SK-N-SH treated with all-trans-retinoic acid at 6 μM for 48 hours (cell line): ENCODE measurements at regions not wholly inside any gene's neighbourhood (a gene's known extent, or its start where the extent isn't known, plus 50 kb on each side); places are given as distances from the start of the nearest gene placed in this dataset.

Source experiments
- ATAC-seq: fragments of 200-7000 bp; cut with Tn5 transposase; 3 replicates; pipeline ENCODE4 v1.9.1; 2020; ENCODE audit warnings: mild to moderate bottlenecking, moderate library complexity
- ARNTL ChIP-seq: fragments of 450-650 bp; formaldehyde crosslinking; IDR thresholded peaks from 2 replicates; pipeline ENCODE4 v1.5.0; 2020; ENCODE audit warnings: low read depth, mild to moderate bottlenecking, moderate library complexity, borderline replicate concordance
- BACH2 ChIP-seq: fragments of 250-450 bp; sonication (Bioruptor Pico); IDR thresholded peaks from 2 replicates; pipeline ENCODE4 v1.9.0; 2021; ENCODE audit warnings: mild to moderate bottlenecking, borderline replicate concordance
- CSDC2 ChIP-seq: fragments of 250-450 bp; sonication (Bioruptor Pico); IDR thresholded peaks from 2 replicates; pipeline ENCODE4 v1.5.0; 2020; ENCODE audit warnings: mild to moderate bottlenecking, moderate library complexity
- ESRRG ChIP-seq: fragments of 250-450 bp; sonication (Bioruptor Pico); IDR thresholded peaks from 2 replicates; pipeline ENCODE4 v1.6.1; 2021; ENCODE audit warnings: mild to moderate bottlenecking
- GLIS3 ChIP-seq: fragments of 250-450 bp; sonication (Bioruptor Pico); IDR thresholded peaks from 2 replicates; pipeline ENCODE4 v1.5.0; 2020; ENCODE audit warnings: mild to moderate bottlenecking, moderate library complexity
- ISL1 ChIP-seq: fragments of 250-450 bp; sonication (Bioruptor Pico); IDR thresholded peaks from 2 replicates; pipeline ENCODE4 v2.1.2; 2022; ENCODE audit warnings: mild to moderate bottlenecking, moderate library complexity
- PATZ1 ChIP-seq: fragments of 250-450 bp; sonication (Bioruptor Pico); IDR thresholded peaks from 2 replicates; pipeline ENCODE4 v1.8.0; 2020; ENCODE audit warnings: mild to moderate bottlenecking, moderate library complexity, borderline replicate concordance
- PPARA ChIP-seq: fragments of 250-450 bp; sonication (Bioruptor Pico); IDR thresholded peaks from 2 replicates; pipeline ENCODE4 v1.5.0; 2020; ENCODE audit warnings: mild to moderate bottlenecking, borderline replicate concordance
- SNAI2 ChIP-seq: fragments of 250-450 bp; sonication (Bioruptor Pico); IDR thresholded peaks from 2 replicates; pipeline ENCODE4 v1.5.0; 2020; ENCODE audit warnings: mild to moderate bottlenecking, moderate library complexity
- TCF4 ChIP-seq: fragments of 250-450 bp; sonication (Bioruptor Pico); IDR thresholded peaks from 2 replicates; pipeline ENCODE4 v1.8.0; 2021; ENCODE audit warnings: mild to moderate bottlenecking, moderate library complexity, borderline replicate concordance
- TOX ChIP-seq: fragments of 250-450 bp; sonication (Bioruptor Pico); IDR thresholded peaks from 2 replicates; pipeline ENCODE4 v1.8.0; 2021; ENCODE audit warnings: mild to moderate bottlenecking, moderate library complexity, borderline replicate concordance
- ZC3H10 ChIP-seq: fragments of 250-450 bp; sonication (Bioruptor Pico); IDR thresholded peaks from 2 replicates; pipeline ENCODE4 v1.5.1; 2021; ENCODE audit warnings: mild to moderate bottlenecking, moderate library complexity
- ZFP3 ChIP-seq: fragments of 250-450 bp; sonication (Bioruptor Pico); IDR thresholded peaks from 2 replicates; pipeline ENCODE4 v1.5.0; 2020; ENCODE audit warnings: mild to moderate bottlenecking, moderate library complexity
- ZFP30 ChIP-seq: fragments of 450-650 bp; formaldehyde crosslinking; IDR thresholded peaks from 2 replicates; pipeline ENCODE4 v1.5.0; 2022; ENCODE audit warnings: mild to moderate bottlenecking, moderate library complexity
- ZNF565 ChIP-seq: fragments of 450-650 bp; formaldehyde crosslinking; conservative IDR thresholded peaks from 2 replicates; pipeline ENCODE4 v1.5.0; 2020; ENCODE audit warnings: low read depth, mild to moderate bottlenecking, moderate library complexity
- ZNF70 ChIP-seq: fragments of 450-650 bp; formaldehyde crosslinking; IDR thresholded peaks from 2 replicates; pipeline ENCODE4 v1.5.0; 2020; ENCODE audit warnings: mild to moderate bottlenecking, moderate library complexity
- ZNF8 ChIP-seq: fragments of 450-650 bp; formaldehyde crosslinking; IDR thresholded peaks from 2 replicates; pipeline ENCODE4 v1.5.0; 2020; ENCODE audit warnings: mild to moderate bottlenecking, moderate library complexity
- TF ChIP-seq, protein P1 (sequence below): fragments of 250-450 bp; sonication (Bioruptor Pico); IDR thresholded peaks from 2 replicates; pipeline ENCODE4 v1.5.1; 2020; ENCODE audit warnings: low read depth, mild to moderate bottlenecking, moderate library complexity
- TF ChIP-seq, protein P2 (sequence below): fragments of 250-450 bp; sonication (Bioruptor Pico); IDR thresholded peaks from 2 replicates; pipeline ENCODE4 v1.8.0; 2021; ENCODE audit warnings: low read depth, mild to moderate bottlenecking, moderate library complexity, borderline replicate concordance
- TF ChIP-seq, protein P3 (sequence below): fragments of 250-450 bp; sonication (Bioruptor Pico); IDR thresholded peaks from 2 replicates; pipeline ENCODE4 v1.5.0; 2020; ENCODE audit warnings: mild to moderate bottlenecking, moderate library complexity

DNA sequence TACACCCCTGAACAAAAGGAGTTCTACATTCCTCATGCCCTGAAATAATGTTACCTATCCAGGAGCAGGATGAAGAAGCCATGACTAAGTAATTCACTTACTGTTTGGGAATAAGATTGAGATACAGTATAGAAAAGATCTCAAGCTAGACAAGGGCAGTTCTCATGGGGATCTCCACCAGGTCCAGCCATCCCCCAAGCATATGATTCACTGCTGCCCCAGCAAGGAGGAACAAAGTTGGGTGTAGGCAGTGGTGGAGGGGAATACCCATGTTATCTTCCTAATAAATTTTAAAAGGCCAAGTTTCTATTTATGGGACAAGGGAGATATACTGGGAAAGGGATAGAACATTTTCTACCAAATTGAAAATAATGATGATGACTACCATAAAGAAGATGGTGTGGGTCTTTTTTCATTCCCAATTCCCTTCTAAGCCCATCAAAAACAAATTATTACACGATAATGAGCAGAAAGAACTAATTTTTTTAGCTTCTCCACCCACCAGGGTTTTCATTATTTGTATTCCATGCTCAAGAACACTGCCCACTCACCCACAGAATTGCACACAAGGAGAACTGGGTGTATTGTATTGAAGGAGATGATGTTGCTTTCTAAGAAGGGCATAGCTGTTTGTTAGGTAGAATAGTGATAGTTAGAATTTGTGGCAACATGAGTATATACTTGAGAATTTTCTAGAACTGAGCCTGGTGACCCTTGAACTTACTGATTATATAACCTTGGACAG is 204.6 kb downstream of the BTG1 start:
- ATAC-seq = no peak
- no peak for TF ChIP-seq ISL1 (CRISPR knock-in tag)
- TF ChIP-seq, protein P1, sequence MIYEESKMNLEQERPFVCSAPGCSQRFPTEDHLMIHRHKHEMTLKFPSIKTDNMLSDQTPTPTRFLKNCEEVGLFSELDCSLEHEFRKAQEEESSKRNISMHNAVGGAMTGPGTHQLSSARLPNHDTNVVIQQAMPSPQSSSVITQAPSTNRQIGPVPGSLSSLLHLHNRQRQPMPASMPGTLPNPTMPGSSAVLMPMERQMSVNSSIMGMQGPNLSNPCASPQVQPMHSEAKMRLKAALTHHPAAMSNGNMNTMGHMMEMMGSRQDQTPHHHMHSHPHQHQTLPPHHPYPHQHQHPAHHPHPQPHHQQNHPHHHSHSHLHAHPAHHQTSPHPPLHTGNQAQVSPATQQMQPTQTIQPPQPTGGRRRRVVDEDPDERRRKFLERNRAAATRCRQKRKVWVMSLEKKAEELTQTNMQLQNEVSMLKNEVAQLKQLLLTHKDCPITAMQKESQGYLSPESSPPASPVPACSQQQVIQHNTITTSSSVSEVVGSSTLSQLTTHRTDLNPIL (CRISPR knock-in tag) = no peak
- no peak for TF ChIP-seq ZFP30 (CRISPR knock-in tag)
- no peak for TF ChIP-seq BACH2 (CRISPR knock-in tag)
- TF ChIP-seq GLIS3 (CRISPR knock-in tag) = no peak
- no peak for TF ChIP-seq TCF4
- no peak for TF ChIP-seq ESRRG (CRISPR knock-in tag)
- TF ChIP-seq, protein P2, sequence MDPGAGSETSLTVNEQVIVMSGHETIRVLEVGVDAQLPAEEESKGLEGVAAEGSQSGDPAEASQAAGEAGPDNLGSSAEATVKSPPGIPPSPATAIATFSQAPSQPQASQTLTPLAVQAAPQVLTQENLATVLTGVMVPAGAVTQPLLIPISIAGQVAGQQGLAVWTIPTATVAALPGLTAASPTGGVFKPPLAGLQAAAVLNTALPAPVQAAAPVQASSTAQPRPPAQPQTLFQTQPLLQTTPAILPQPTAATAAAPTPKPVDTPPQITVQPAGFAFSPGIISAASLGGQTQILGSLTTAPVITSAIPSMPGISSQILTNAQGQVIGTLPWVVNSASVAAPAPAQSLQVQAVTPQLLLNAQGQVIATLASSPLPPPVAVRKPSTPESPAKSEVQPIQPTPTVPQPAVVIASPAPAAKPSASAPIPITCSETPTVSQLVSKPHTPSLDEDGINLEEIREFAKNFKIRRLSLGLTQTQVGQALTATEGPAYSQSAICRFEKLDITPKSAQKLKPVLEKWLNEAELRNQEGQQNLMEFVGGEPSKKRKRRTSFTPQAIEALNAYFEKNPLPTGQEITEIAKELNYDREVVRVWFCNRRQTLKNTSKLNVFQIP (CRISPR knock-in tag) = no peak
- TF ChIP-seq ARNTL (CRISPR knock-in tag) = no peak
- no peak for TF ChIP-seq SNAI2 (CRISPR knock-in tag)
- no peak for TF ChIP-seq PATZ1 (CRISPR knock-in tag)
- TF ChIP-seq, all 23 proteins: peak for 0

DNA sequence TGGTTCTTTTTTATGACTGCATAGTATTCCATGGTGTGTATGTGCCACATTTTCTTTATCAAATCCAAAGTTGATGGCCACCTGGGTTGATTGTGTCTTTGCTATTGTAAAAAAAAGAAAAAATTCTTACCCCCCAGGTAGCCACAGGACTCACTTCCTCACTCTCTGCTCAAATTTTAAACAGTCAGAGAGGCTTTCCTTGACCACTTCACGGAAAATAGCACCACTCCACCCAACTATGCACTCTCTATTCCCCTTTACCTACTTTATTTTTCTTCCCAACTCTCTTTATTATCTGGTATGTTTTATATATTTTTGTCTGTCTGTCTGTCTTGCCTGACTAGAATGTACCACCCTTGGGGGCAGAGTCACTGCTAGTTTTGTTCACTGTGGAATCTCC is 205.3 kb downstream of the BTG1 start:
- ATAC-seq = no peak
- TF ChIP-seq ZFP3 (CRISPR knock-in tag) (no peak), BACH2 (CRISPR knock-in tag) (no peak), PATZ1 (CRISPR knock-in tag) (no peak), ESRRG (CRISPR knock-in tag) (no peak), ZC3H10 (CRISPR knock-in tag) (no peak), ISL1 (CRISPR knock-in tag) (no peak), ZNF565 (CRISPR knock-in tag) (no peak), TOX (no peak), TCF4 (no peak), ARNTL (CRISPR knock-in tag) (no peak), GLIS3 (CRISPR knock-in tag) (no peak), PPARA (no peak), ZNF70 (CRISPR knock-in tag) (no peak), ZNF8 (CRISPR knock-in tag) (no peak), SNAI2 (CRISPR knock-in tag) (no peak), ZFP30 (CRISPR knock-in tag) (no peak), CSDC2 (CRISPR knock-in tag) (no peak)
- TF ChIP-seq, protein P3, sequence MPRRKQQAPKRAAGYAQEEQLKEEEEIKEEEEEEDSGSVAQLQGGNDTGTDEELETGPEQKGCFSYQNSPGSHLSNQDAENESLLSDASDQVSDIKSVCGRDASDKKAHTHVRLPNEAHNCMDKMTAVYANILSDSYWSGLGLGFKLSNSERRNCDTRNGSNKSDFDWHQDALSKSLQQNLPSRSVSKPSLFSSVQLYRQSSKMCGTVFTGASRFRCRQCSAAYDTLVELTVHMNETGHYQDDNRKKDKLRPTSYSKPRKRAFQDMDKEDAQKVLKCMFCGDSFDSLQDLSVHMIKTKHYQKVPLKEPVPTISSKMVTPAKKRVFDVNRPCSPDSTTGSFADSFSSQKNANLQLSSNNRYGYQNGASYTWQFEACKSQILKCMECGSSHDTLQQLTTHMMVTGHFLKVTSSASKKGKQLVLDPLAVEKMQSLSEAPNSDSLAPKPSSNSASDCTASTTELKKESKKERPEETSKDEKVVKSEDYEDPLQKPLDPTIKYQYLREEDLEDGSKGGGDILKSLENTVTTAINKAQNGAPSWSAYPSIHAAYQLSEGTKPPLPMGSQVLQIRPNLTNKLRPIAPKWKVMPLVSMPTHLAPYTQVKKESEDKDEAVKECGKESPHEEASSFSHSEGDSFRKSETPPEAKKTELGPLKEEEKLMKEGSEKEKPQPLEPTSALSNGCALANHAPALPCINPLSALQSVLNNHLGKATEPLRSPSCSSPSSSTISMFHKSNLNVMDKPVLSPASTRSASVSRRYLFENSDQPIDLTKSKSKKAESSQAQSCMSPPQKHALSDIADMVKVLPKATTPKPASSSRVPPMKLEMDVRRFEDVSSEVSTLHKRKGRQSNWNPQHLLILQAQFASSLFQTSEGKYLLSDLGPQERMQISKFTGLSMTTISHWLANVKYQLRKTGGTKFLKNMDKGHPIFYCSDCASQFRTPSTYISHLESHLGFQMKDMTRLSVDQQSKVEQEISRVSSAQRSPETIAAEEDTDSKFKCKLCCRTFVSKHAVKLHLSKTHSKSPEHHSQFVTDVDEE = no peak
- TF ChIP-seq, protein P1 (CRISPR knock-in tag) = no peak
